ENCODE measurements at regions not wholly inside any gene's neighbourhood (a gene's known extent, or its start where the extent isn't known, plus 50 kb on each side); places are given as distances from the start of the nearest gene placed in this dataset.

- no peaks in the 10 kb centered on the region for H3K27me3 ChIP-seq
These were observed 192.8 kb downstream of the KLHL28 start for GRCh38 chr14:44768935-44769334.

GRCh38 chr14:44767646-44768173, 194.0 kb downstream of the KLHL28 start:
- no peak overlapping the region for H3K4me3 ChIP-seq

More at GRCh38 chr14:44768935-44769334, 192.8 kb downstream of the KLHL28 start:
- Histone ChIP-seq H3K4me3 (no peak overlapping the region), H3K9me3 (no peaks in the 10 kb centered on the region), H3K36me3 (no peaks in the 10 kb centered on the region), H3K27ac (no peak overlapping the region), H3K9ac (no peak overlapping the region), H3K4me2 (no peak overlapping the region), H4K20me1 (no peaks in the 10 kb centered on the region), H3K4me1 (no peaks in the 10 kb centered on the region)
- no peak for TF ChIP-seq Cebpa-rat (IDR thresholded peaks at IDR 0.05)

GRCh38 chr14:44766285-44766684, 195.5 kb downstream of the KLHL28 start:
- no peaks in the 10 kb centered on the region for H3K27me3 ChIP-seq
- H3K4me2 ChIP-seq: no peak overlapping the region
- TF ChIP-seq Cebpa-rat (IDR thresholded peaks at IDR 0.05): no peak
- no peaks in the 10 kb centered on the region for H4K20me1 ChIP-seq
- H3K4me3 ChIP-seq: no peak overlapping the region
- no peaks in the 10 kb centered on the region for H3K36me3 ChIP-seq
- no peaks in the 10 kb centered on the region for H3K9me3 ChIP-seq
- no peak overlapping the region for H3K27ac ChIP-seq
- no peak overlapping the region for H3K9ac ChIP-seq
- no peaks in the 10 kb centered on the region for H3K4me1 ChIP-seq

More at GRCh38 chr14:44767646-44768173, 194.0 kb downstream of the KLHL28 start:
- H3K27me3 ChIP-seq: no peaks in the 10 kb centered on the region
- no peaks in the 10 kb centered on the region for H3K36me3 ChIP-seq
- H3K4me1 ChIP-seq: no peaks in the 10 kb centered on the region
- no peak overlapping the region for H3K4me2 ChIP-seq
- no peaks in the 10 kb centered on the region for H3K9me3 ChIP-seq
- no peak overlapping the region for H3K9ac ChIP-seq
- no peak for TF ChIP-seq Cebpa-rat (IDR thresholded peaks at IDR 0.05)
- no peaks in the 10 kb centered on the region for H4K20me1 ChIP-seq
- no peak overlapping the region for H3K27ac ChIP-seq

GRCh38 chr14:44763356-44763755, 198.4 kb downstream of the KLHL28 start:
- Histone ChIP-seq H4K20me1 (no peaks in the 10 kb centered on the region), H3K4me2 (no peak overlapping the region), H3K4me1 (no peaks in the 10 kb centered on the region), H3K27me3 (no peaks in the 10 kb centered on the region), H3K9ac (no peak overlapping the region), H3K27ac (no peak overlapping the region), H3K9me3 (no peaks in the 10 kb centered on the region), H3K36me3 (no peaks in the 10 kb centered on the region), H3K4me3 (no peak overlapping the region)
- no peak for TF ChIP-seq Cebpa-rat (IDR thresholded peaks at IDR 0.05)

GRCh38 chr14:44759277-44759676, 202.5 kb downstream of the KLHL28 start:
- Histone ChIP-seq H4K20me1 (no peaks in the 10 kb centered on the region), H3K36me3 (no peaks in the 10 kb centered on the region), H3K27ac (no peak overlapping the region), H3K4me1 (no peaks in the 10 kb centered on the region), H3K4me2 (no peak overlapping the region), H3K9me3 (no peaks in the 10 kb centered on the region), H3K4me3 (no peak overlapping the region), H3K9ac (no peak overlapping the region), H3K27me3 (no peaks in the 10 kb centered on the region)
- TF ChIP-seq Cebpa-rat (IDR thresholded peaks at IDR 0.05): no peak

GRCh38 chr14:44756554-44756953, 205.2 kb downstream of the KLHL28 start:
- no peak for TF ChIP-seq Cebpa-rat (IDR thresholded peaks at IDR 0.05)

GRCh38 chr14:44745371-44745770, 216.4 kb downstream of the KLHL28 start:
- Histone ChIP-seq H3K4me2 (no peak overlapping the region), H3K4me3 (no peak overlapping the region), H3K36me3 (no peaks in the 10 kb centered on the region), H3K27ac (no peak overlapping the region), H3K9ac (no peak overlapping the region), H3K9me3 (no peaks in the 10 kb centered on the region), H3K27me3 (no peaks in the 10 kb centered on the region), H4K20me1 (no peaks in the 10 kb centered on the region), H3K4me1 (no peaks in the 10 kb centered on the region)
- no peak for TF ChIP-seq Cebpa-rat (IDR thresholded peaks at IDR 0.05)

More at GRCh38 chr14:44756554-44756953, 205.2 kb downstream of the KLHL28 start:
- Histone ChIP-seq H3K36me3 (no peaks in the 10 kb centered on the region), H3K27me3 (no peaks in the 10 kb centered on the region), H3K4me3 (no peak overlapping the region), H4K20me1 (no peaks in the 10 kb centered on the region), H3K9me3 (no peaks in the 10 kb centered on the region), H3K4me2 (no peak overlapping the region), H3K4me1 (no peaks in the 10 kb centered on the region), H3K9ac (no peak overlapping the region), H3K27ac (no peak overlapping the region)

- H3K27ac ChIP-seq: no peak overlapping the region
- H3K4me2 ChIP-seq: no peak overlapping the region
- no peak overlapping the region for H3K4me3 ChIP-seq
- no peaks in the 10 kb centered on the region for H3K4me1 ChIP-seq
- no peaks in the 10 kb centered on the region for H4K20me1 ChIP-seq
- no peaks in the 10 kb centered on the region for H3K36me3 ChIP-seq
- no peaks in the 10 kb centered on the region for H3K27me3 ChIP-seq
- H3K9ac ChIP-seq: no peak overlapping the region
- TF ChIP-seq Cebpa-rat (IDR thresholded peaks at IDR 0.05): no peak
- no peaks in the 10 kb centered on the region for H3K9me3 ChIP-seq
These were observed 219.5 kb downstream of the KLHL28 start for GRCh38 chr14:44742202-44742601.

- no peak overlapping the region for H3K4me3 ChIP-seq
- no peak for TF ChIP-seq Cebpa-rat (IDR thresholded peaks at IDR 0.05)
- H3K27ac ChIP-seq: no peak overlapping the region
- H3K36me3 ChIP-seq: no peaks in the 10 kb centered on the region
- no peak overlapping the region for H3K4me2 ChIP-seq
- H3K9ac ChIP-seq: no peak overlapping the region
- H3K9me3 ChIP-seq: no peaks in the 10 kb centered on the region
- no peaks in the 10 kb centered on the region for H3K4me1 ChIP-seq
- no peaks in the 10 kb centered on the region for H4K20me1 ChIP-seq
- H3K27me3 ChIP-seq: no peaks in the 10 kb centered on the region
These were observed 220.3 kb downstream of the KLHL28 start for GRCh38 chr14:44741431-44741830.

GRCh38 chr14:44736326-44736725, 225.4 kb downstream of the KLHL28 start:
- H4K20me1 ChIP-seq: no peaks in the 10 kb centered on the region
- H3K4me1 ChIP-seq: no peaks in the 10 kb centered on the region
- TF ChIP-seq Cebpa-rat (IDR thresholded peaks at IDR 0.05): no peak
- no peak overlapping the region for H3K9ac ChIP-seq
- H3K9me3 ChIP-seq: no peaks in the 10 kb centered on the region
- no peaks in the 10 kb centered on the region for H3K36me3 ChIP-seq
- no peak overlapping the region for H3K4me3 ChIP-seq
- no peaks in the 10 kb centered on the region for H3K27me3 ChIP-seq
- H3K4me2 ChIP-seq: no peak overlapping the region
- no peak overlapping the region for H3K27ac ChIP-seq

GRCh38 chr14:44732144-44732543, 225.1 kb upstream of the FSCB start:
- no peak overlapping the region for H3K4me2 ChIP-seq
- H3K36me3 ChIP-seq: no peaks in the 10 kb centered on the region
- H3K4me1 ChIP-seq: no peaks in the 10 kb centered on the region
- TF ChIP-seq Cebpa-rat (IDR thresholded peaks at IDR 0.05): no peak
- H3K9me3 ChIP-seq: no peaks in the 10 kb centered on the region
- H4K20me1 ChIP-seq: no peaks in the 10 kb centered on the region
- no peaks in the 10 kb centered on the region for H3K27me3 ChIP-seq
- H3K4me3 ChIP-seq: no peak overlapping the region
- H3K27ac ChIP-seq: no peak overlapping the region
- no peak overlapping the region for H3K9ac ChIP-seq

Measured in BLaER1 (cell line).